OCI-M1 (cell line): ENCODE measurements at regions not wholly inside any gene's neighbourhood (a gene's known extent, or its start where the extent isn't known, plus 50 kb on each side); places are given as distances from the start of the nearest gene placed in this dataset.
"Not testable (repeated sequence)": the region's sequence is repeated elsewhere in the genome, so short reads cannot be mapped to it uniquely, and the experiment has no call there.

ENCODE experiments used
- DNase-seq: peaks from one replicate; lab custom pipeline; 2025; lab: John Stamatoyannopoulos, UW

DNA sequence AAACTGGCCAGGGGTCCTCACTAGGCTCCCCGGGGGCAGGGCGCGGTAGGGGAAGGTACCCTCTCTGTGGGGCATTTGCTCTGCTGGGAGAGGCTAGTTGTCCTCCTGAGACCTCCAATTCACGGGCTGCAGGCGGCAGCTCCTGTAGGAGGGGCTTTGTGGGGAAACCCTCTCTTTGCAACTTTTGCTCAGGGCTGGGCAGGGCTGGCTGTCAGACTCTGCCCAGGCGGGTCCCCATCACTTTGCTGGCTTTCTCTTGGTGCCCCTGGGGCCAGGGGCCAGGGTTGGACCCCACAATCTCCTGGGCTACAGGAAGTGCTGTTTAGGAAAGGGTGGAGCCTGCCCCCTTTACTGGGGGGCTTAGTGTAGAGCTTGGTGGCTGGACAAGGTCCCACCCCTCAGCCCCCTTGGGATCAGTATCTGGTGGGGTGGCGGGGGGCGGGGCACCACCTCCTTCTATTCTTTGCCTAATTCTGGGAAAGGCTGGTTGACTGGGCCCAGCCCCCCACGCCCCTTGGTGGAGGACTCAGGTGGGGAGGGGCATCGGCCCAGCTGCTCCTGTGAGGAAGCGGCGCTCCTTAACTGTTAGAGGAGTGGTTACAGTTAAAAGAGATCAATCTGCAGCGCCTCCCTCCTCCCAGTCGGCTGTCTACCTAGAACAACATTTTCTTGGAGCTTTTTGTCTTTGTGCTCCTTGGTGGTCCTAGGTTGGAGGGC, 918.7 kb downstream of the AACS start:
- DNase-seq, result no peak

GRCh38 chr12:125988545-125988944, 923.3 kb downstream of the AACS start:
- DNase-seq, result no peak

GRCh38 chr12:125989696-125990095, 924.5 kb downstream of the AACS start:
- no peak for DNase-seq

GRCh38 chr12:125996443-125996842, 931.2 kb downstream of the AACS start:
- DNase-seq, result no peak

DNA sequence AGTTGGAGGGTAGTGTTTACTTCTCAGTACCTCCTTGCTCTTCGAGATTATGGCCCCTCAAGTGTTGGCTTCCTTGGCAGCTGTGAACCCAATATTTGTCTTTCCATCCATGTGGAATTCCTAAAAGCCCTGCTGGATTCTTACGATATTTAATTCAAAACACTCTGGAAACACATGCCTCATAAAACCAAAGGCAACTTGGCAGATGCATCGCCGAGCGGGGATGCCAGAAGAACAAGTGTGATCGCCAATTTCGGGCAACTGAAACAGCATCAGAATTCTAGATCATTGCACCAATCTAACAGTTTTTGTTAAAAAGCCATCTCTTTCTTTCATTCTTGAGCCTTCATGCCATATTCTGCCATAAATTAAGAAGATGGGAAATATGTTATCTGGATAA, 934.4 kb downstream of the AACS start:
- no peak for DNase-seq

- DNase-seq, result no peak
These were observed 954.1 kb downstream of the AACS start for GRCh38 chr12:126019385-126019784.

DNA sequence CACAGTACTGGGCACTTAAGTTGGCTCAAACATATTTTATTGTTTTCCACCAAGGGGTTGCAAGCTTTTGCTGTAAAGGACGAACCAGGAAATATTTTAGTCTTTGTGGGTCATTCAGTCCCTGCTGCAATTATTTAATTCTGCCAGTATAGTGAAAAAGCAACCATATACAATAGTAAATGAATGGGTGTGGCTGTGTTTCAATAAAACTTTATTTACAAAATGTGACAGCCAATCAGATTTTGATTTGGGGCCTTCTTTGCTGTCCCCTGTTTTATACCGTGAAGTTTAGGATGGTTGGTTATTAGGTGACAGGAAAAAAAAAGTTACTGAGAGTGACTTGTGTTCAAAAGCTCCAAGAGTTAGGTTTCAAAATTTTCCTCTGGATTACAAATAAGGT, 956.4 kb downstream of the AACS start:
- no peak for DNase-seq

DNA sequence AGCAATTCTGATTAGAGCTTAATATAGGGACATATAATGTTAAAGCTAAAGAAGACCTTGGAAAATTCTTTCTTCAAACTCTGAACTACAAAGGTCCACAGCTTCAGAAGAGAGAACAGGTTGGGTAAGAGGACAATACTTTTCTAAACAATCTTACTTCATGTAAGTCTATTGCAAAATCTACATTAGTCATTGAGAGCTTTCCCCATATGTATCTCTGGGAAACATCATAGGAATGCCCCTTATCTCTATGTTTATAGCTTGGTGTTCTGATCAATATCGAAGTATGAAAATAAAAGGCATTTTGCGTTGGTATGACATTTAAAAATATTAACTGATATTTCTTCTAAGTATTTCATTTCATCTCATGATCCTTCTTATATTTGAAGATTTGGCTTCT, 962.6 kb downstream of the AACS start:
- no peak for DNase-seq

GRCh38 chr12:126030573-126030972, 965.3 kb downstream of the AACS start:
- DNase-seq, result no peak

- no peak for DNase-seq
These were observed 968.5 kb downstream of the AACS start for GRCh38 chr12:126033751-126034150.

DNA sequence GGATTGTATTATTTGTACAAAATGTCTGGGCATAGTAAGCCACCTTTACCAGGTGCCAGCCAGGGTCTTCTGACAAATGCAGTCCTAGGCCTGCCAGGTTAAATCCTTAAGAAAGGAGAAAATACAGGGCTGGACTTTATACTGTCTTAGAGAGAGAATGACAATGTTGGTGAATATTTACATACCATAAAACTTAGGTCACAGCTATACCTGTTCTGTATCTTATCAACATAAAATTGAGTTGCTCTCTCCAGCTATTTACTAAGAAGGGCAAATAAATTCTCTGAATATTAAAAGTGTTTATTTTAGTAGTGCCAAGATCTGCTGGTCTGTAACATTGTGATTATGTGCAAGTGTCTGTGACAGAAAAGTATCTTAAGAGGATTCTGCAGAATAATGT, 971.1 kb downstream of the AACS start:
- no peak for DNase-seq

DNA sequence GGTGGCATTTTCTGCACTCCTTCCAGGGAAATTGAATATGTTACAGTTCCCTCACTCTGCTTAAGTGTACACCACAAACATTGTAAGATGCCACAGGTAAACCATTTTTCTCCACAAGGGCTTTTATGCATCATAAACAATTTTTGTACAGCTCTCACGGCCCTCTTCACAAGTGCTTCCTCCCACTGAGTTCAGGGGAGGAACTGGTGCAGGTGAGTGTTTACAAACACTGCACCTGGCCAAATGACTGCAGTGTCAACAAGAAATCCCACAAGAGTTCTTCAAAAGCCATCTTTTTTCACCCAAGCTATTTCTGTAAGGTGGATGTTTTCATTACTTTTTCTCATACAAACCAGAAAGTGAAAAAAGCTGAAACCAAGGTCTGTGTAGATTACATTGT, 973.2 kb downstream of the AACS start:
- no peak for DNase-seq

DNA sequence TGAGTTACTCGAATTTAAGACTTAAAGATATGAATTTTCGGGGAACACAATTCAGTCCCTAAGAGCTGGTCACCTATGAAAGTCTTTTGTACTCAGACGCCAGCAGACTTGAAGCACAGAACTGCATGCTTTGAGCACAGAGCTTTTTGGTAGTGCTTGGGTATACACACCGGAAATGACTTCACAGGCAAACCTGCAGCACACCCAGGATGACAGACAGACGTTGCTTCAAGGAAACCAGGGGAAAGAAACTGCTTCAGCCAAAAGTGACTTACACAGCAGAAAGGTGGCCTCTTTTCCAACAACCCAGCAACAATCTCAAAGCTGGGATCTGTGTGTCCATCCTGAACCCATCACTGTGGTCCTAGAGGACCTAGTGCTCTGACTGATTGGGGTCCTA, 975.1 kb downstream of the AACS start:
- no peak for DNase-seq

- DNase-seq, result no peak
These were observed 977.1 kb downstream of the AACS start for GRCh38 chr12:126042286-126042685.

DNA sequence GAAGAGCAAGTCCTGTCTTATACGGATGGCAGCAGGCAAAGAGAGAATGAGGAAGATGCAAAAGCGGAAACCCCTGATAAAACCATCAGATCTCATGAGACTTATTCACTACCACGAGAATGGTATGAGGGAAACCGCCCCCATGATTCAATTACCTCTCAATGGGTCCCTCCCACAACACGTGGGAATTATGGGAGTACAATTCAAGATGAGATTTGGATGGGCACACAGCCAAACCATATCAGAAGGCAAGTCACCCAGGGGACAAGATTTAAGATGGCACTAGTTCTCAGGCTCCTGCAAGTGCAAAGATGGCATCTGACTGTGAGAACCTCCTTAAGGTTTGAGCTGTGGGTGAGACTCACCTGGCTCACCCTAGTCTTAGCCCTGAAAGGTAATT, 984.3 kb downstream of the AACS start:
- not testable (repeated sequence) for DNase-seq

GRCh38 chr12:126051611-126052107, 986.4 kb downstream of the AACS start:
- peak; percentile 7 for DNase-seq

DNA sequence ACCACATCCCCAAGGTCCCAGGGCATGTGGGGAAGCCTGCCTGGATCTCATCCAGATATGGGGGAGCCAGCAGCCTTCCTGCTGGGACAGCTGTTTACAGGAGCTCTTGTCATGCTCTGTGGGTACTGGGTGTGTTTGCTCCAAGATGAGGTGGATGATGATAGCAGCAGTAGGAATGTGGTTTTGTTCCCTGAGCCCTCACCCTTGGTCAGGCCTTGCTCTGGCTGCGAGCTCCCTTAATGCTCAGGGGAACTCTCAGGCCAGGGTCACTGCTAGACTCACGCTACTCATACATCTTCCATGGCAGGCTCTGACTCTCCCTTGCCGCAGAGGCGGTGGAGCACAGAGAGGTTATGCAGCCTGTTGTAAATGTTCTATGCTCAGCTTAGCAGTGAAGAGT, 990.3 kb downstream of the AACS start:
- no peak for DNase-seq

DNA sequence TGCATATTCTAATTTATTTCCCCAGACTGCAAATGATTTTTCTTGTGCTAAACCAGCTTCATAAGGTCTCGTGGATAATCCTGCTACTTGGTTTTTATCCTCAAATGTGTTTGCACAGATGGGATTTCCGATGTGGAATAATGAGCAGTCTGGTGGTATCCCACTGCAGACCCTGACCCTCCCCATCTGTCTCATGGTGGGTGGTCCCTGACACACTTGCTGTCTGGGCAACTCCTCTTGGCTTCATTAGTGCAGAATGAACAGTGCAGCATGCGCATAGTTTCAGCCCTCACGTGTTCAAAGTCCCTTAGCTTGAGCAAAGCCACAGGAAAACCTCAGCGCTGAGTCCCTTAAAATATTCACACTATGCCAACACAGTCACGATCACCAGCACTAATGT, 996.5 kb downstream of the AACS start:
- no peak for DNase-seq

- no peak for DNase-seq
These were observed 998.8 kb downstream of the AACS start for GRCh38 chr12:126064028-126064427.

- no peak for DNase-seq
These were observed 1002.5 kb downstream of the AACS start for GRCh38 chr12:126067626-126068329.

- DNase-seq, result peak; percentile 86
These were observed 1004.4 kb downstream of the AACS start for GRCh38 chr12:126069549-126070165.

DNA sequence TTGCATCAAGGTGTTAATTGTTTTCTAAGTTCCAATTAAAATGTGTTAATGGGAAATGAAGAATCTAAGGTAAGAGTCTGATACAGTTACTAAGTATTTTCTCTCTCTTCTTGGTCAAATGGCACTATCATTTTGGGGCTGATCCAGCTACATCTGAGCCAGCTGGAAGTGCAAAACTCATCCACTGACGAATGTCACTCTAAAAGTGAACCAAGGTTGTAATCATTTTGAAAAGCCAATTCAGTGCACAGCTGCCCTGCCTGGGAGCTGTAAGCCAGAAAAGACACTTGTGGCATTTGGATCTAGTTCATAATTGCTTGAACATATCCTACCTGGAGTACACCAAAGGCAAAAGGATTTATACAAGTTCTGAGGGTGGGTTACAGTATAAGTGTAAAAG, 1011.3 kb downstream of the AACS start:
- DNase-seq, result no peak

GRCh38 chr12:126083926-126084325, 1018.7 kb downstream of the AACS start:
- no peak for DNase-seq
